ENCODE measurements at regions not wholly inside any gene's neighbourhood (a gene's known extent, or its start where the extent isn't known, plus 50 kb on each side); places are given as distances from the start of the nearest gene placed in this dataset.

DNA sequence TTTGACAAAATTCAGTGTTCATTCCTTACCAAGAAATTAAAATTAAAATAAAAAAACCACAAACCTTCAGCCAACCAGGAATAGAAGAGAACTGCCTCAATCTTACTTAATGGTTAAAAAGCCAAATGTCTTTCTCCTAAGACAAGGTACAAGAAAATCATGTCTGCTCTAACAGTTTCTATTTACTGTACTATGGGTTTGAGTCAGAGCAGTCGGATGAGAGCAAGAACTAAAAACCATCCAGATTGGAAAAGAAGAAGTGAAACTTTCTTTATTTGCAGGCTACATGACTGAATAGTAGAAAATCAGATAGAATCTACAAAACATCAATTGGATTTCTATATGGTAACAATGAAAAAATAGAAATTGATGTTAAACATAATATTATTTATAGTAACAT lies 555.5 kb upstream of the TNP1 start (continued):
- TF ChIP-seq, protein P1, sequence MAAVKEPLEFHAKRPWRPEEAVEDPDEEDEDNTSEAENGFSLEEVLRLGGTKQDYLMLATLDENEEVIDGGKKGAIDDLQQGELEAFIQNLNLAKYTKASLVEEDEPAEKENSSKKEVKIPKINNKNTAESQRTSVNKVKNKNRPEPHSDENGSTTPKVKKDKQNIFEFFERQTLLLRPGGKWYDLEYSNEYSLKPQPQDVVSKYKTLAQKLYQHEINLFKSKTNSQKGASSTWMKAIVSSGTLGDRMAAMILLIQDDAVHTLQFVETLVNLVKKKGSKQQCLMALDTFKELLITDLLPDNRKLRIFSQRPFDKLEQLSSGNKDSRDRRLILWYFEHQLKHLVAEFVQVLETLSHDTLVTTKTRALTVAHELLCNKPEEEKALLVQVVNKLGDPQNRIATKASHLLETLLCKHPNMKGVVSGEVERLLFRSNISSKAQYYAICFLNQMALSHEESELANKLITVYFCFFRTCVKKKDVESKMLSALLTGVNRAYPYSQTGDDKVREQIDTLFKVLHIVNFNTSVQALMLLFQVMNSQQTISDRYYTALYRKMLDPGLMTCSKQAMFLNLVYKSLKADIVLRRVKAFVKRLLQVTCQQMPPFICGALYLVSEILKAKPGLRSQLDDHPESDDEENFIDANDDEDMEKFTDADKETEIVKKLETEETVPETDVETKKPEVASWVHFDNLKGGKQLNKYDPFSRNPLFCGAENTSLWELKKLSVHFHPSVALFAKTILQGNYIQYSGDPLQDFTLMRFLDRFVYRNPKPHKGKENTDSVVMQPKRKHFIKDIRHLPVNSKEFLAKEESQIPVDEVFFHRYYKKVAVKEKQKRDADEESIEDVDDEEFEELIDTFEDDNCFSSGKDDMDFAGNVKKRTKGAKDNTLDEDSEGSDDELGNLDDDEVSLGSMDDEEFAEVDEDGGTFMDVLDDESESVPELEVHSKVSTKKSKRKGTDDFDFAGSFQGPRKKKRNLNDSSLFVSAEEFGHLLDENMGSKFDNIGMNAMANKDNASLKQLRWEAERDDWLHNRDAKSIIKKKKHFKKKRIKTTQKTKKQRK (IDR thresholded peaks at IDR 0.05; ENCODE audit: low read depth, low read length): no peak
- TF ChIP-seq, protein P2, sequence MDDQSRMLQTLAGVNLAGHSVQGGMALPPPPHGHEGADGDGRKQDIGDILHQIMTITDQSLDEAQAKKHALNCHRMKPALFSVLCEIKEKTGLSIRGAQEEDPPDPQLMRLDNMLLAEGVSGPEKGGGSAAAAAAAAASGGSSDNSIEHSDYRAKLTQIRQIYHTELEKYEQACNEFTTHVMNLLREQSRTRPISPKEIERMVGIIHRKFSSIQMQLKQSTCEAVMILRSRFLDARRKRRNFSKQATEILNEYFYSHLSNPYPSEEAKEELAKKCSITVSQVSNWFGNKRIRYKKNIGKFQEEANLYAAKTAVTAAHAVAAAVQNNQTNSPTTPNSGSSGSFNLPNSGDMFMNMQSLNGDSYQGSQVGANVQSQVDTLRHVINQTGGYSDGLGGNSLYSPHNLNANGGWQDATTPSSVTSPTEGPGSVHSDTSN (IDR thresholded peaks at IDR 0.05; ENCODE audit: insufficient replicate concordance, low read depth, low read length): no peak
- peak; percentile 50; the same call in 1 of the 2 replicates for TF ChIP-seq CREM (IDR thresholded peaks at IDR 0.05; ENCODE audit: low read depth)

DNA sequence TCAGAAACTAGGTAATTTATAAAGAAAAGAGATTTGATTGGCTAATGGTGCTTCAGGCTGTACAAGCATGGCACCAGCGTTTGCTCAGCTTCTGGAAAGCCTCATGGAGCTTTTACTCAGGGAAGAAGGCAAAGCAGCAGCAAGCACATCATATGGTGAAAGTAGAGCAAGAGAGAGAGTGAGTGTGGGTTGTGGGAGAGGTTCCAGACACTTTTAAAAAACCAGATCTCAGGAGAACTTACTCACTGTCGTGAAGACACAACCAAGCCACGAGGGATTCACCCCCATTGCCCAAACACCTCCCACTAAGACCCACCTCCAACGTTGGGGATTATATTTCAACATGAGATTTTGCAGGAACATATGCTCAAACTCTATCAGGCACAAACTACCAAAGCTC lies 554.6 kb upstream of the TNP1 start:
- intact Hi-C loops (cut with micrococcal nuclease; ENCODE audit: unreplicated experiment) (loop anchor here (2.0 kb wide), 1 partner anchor 192 kb away; no protein-coding TSS in a partner anchor), in situ Hi-C loops (cut with MboI) (no loop called here)
- Histone ChIP-seq H3K27me3 (replicated peaks in 1 of 2; ENCODE audit: control insufficient read depth in 2 of 2, insufficient read depth in 2 of 2, low read length in 1 of 2) (no peaks in the 10 kb centered on the region), H4K20me1 (ENCODE audit: control insufficient read depth, insufficient read depth) (no peaks in the 10 kb centered on the region), H3K9me3 (replicated peaks; ENCODE audit: control insufficient read depth, insufficient read depth, low read length) (no peaks in the 10 kb centered on the region), H3K9ac (ENCODE audit: control insufficient read depth, insufficient read depth, low read length) (no peak overlapping the region), H3K4me2 (ENCODE audit: control insufficient read depth, insufficient read depth) (no peak overlapping the region; the same call in 1 of the 2 replicates), H3K27ac (ENCODE audit: control insufficient read depth, insufficient read depth) (peak overlapping the region; percentile 6; the same call in 1 of the 2 replicates), H2AFZ (ENCODE audit: control insufficient read depth, low read depth, low read length) (no peak overlapping the region), H3K4me1 (ENCODE audit: control insufficient read depth, insufficient read depth, low read length) (peaks cover 9% of the 10 kb centered on the region), H3K4me3 (no peak overlapping the region), H3K36me3 (ENCODE audit: control insufficient read depth in 2 of 2, insufficient read depth in 2 of 2, low read length in 1 of 2) (no peaks in the 10 kb centered on the region), H3K79me2 (ENCODE audit: control insufficient read depth, insufficient read depth, low read length) (no peaks in the 10 kb centered on the region)
- 16% methylated on average over 4 of the region's 4 CpGs for WGBS (ENCODE audit: insufficient coverage, insufficient replicate concordance, low lambda C conversion rate, missing lambda C conversion rate)
- DNase-seq (ENCODE audit: low read depth, low spot score) (no peak), ATAC-seq (no peak), FAIRE-seq (no peak)
- BruUV-seq (replicated peaks): no TSS peak
- ChIA-PET SMC1A (ENCODE audit: uncharacterized antibody, unreplicated experiment) (no interaction called here), POLR2A (no interaction called here), CTCF (no interaction called here), RAD21 (ENCODE audit: unreplicated experiment) (no interaction called here)
- no peak for TF ChIP-seq HCFC1 (IDR thresholded peaks at IDR 0.05; ENCODE audit: low read length)

All from GM12878 (cell line).